ENCODE measurements at regions not wholly inside any gene's neighbourhood (a gene's known extent, or its start where the extent isn't known, plus 50 kb on each side); places are given as distances from the start of the nearest gene placed in this dataset.
"Not testable (repeated sequence)": the region's sequence is repeated elsewhere in the genome, so short reads cannot be mapped to it uniquely, and the experiment has no call there.

- not testable (repeated sequence) for H3K4me3 Mint-ChIP-seq (ENCODE audit: unreplicated experiment); H3K36me3 Mint-ChIP-seq (ENCODE audit: low read depth, unreplicated experiment); H3K27ac Mint-ChIP-seq (ENCODE audit: unreplicated experiment); H3K27ac ChIP-seq (ENCODE audit: low read depth, low read length); H3K27me3 ChIP-seq (ENCODE audit: insufficient read depth, low read length); FAIRE-seq; H3K9ac ChIP-seq (ENCODE audit: low read length); H3K4me1 ChIP-seq (ENCODE audit: insufficient read depth, low read length); H3K36me3 ChIP-seq (ENCODE audit: insufficient read depth, low read length); H3K9me3 ChIP-seq (ENCODE audit: insufficient read depth, low read depth, low read length); H3K4me3 ChIP-seq (ENCODE audit: insufficient read depth, low read depth, low read length); DNase-seq (ENCODE audit: low read depth); H3K27me3 Mint-ChIP-seq (ENCODE audit: low read depth, unreplicated experiment); H3K79me2 ChIP-seq (ENCODE audit: insufficient read depth, low read length); H3K4me1 Mint-ChIP-seq (ENCODE audit: low read depth, unreplicated experiment); H4K20me1 ChIP-seq (ENCODE audit: insufficient read depth, low read length); H3K4me2 ChIP-seq (ENCODE audit: low read length); H2AFZ ChIP-seq (ENCODE audit: low read depth, low read length)
- peaks cover 13% of the 10 kb centered on the region for H3K9me3 Mint-ChIP-seq (ENCODE audit: unreplicated experiment)
These were observed 509.7 kb upstream of the PRR20A start for GRCh38 chr13:56631060-56631459.

DNA sequence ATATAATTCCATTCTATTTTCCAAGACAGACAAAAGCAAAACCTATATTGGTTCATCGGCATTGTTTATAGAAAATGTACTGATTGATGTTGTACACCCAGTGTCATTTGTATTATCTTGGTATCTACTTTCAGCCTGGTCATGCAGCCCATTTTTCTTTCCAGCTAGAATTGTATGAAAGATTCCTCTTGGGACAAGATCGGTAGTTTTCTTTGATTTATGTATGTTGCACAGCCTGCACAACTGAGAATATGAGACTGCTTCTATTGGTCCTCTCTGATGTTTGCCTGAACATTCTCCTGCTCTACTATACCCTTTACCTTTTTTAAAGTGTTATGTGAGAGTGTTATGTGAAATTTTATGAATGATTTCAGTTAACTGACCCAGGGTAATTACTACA lies 487.7 kb upstream of the PRR20A start:
- no peak overlapping the region for H2AFZ ChIP-seq (ENCODE audit: low read depth, low read length)
- Mint-ChIP-seq H3K36me3 (ENCODE audit: low read depth, unreplicated experiment) (peaks cover 3% of the 10 kb centered on the region), H3K4me1 (ENCODE audit: low read depth, unreplicated experiment) (no peaks in the 10 kb centered on the region), H3K27me3 (ENCODE audit: low read depth, unreplicated experiment) (no peaks in the 10 kb centered on the region), H3K4me3 (ENCODE audit: unreplicated experiment) (no peak overlapping the region), H3K27ac (ENCODE audit: unreplicated experiment) (no peak overlapping the region), H3K9me3 (ENCODE audit: unreplicated experiment) (peaks cover 8% of the 10 kb centered on the region)
- no peak overlapping the region for H3K9ac ChIP-seq (ENCODE audit: low read length)
- H3K4me3 ChIP-seq (ENCODE audit: insufficient read depth, low read depth, low read length), result no peak overlapping the region
- no peaks in the 10 kb centered on the region for H3K27me3 ChIP-seq (ENCODE audit: insufficient read depth, low read length)
- no peaks in the 10 kb centered on the region for H3K4me1 ChIP-seq (ENCODE audit: insufficient read depth, low read length)
- DNase-seq (ENCODE audit: low read depth) (no peak), FAIRE-seq (no peak)
- H3K79me2 ChIP-seq (ENCODE audit: insufficient read depth, low read length), result no peaks in the 10 kb centered on the region
- H3K4me2 ChIP-seq (ENCODE audit: low read length), result no peak overlapping the region
- TF ChIP-seq, protein P1, sequence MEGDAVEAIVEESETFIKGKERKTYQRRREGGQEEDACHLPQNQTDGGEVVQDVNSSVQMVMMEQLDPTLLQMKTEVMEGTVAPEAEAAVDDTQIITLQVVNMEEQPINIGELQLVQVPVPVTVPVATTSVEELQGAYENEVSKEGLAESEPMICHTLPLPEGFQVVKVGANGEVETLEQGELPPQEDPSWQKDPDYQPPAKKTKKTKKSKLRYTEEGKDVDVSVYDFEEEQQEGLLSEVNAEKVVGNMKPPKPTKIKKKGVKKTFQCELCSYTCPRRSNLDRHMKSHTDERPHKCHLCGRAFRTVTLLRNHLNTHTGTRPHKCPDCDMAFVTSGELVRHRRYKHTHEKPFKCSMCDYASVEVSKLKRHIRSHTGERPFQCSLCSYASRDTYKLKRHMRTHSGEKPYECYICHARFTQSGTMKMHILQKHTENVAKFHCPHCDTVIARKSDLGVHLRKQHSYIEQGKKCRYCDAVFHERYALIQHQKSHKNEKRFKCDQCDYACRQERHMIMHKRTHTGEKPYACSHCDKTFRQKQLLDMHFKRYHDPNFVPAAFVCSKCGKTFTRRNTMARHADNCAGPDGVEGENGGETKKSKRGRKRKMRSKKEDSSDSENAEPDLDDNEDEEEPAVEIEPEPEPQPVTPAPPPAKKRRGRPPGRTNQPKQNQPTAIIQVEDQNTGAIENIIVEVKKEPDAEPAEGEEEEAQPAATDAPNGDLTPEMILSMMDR (IDR thresholded peaks at IDR 0.05; ENCODE audit: insufficient read depth, low read depth, low read length), result no peak
- TF ChIP-seq EZH2 (IDR thresholded peaks at IDR 0.05; ENCODE audit: insufficient read depth, low read length), result no peak
- H3K27ac ChIP-seq (ENCODE audit: low read depth, low read length), result no peak overlapping the region
- no peaks in the 10 kb centered on the region for H3K36me3 ChIP-seq (ENCODE audit: insufficient read depth, low read length)
- H4K20me1 ChIP-seq (ENCODE audit: insufficient read depth, low read length), result no peaks in the 10 kb centered on the region
- H3K9me3 ChIP-seq (ENCODE audit: insufficient read depth, low read depth, low read length), result no peaks in the 10 kb centered on the region

DNA sequence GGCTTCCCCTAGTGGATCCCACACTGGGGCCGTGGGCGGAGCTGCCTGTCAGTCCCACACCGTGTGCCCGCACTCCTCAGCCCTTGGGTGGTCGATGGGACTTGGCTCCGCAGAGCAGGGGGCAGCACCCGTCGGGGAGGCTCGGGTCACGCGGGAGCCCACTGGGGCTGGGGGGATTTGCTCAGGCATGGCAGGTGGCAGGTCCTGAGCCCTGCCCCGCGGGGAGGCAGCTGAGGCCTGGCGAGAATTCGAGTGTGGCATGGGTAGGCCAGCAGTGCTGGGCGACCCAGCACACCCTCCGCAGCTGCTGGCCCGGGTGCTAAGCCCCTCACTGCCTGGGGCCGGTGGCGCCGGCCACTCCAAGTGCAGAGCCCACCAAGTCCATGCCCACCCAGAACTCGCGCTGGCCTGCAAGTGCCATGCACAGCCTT lies 481.7 kb upstream of the PRR20A start:
- no peak overlapping the region for H3K27ac ChIP-seq (ENCODE audit: low read depth, low read length)
- H3K4me3 ChIP-seq (ENCODE audit: insufficient read depth, low read depth, low read length), result no peak overlapping the region
- H3K9ac ChIP-seq (ENCODE audit: low read length), result no peak overlapping the region
- TF ChIP-seq EZH2 (IDR thresholded peaks at IDR 0.05; ENCODE audit: insufficient read depth, low read length), result no peak
- TF ChIP-seq, protein P1 (IDR thresholded peaks at IDR 0.05; ENCODE audit: insufficient read depth, low read depth, low read length), result no peak
- no peaks in the 10 kb centered on the region for H3K4me1 ChIP-seq (ENCODE audit: insufficient read depth, low read length)
- no peaks in the 10 kb centered on the region for H3K79me2 ChIP-seq (ENCODE audit: insufficient read depth, low read length)
- Mint-ChIP-seq H3K4me1 (ENCODE audit: low read depth, unreplicated experiment) (no peaks in the 10 kb centered on the region), H3K27me3 (ENCODE audit: low read depth, unreplicated experiment) (no peaks in the 10 kb centered on the region), H3K36me3 (ENCODE audit: low read depth, unreplicated experiment) (peaks cover 4% of the 10 kb centered on the region), H3K4me3 (ENCODE audit: unreplicated experiment) (no peak overlapping the region), H3K27ac (ENCODE audit: unreplicated experiment) (no peak overlapping the region), H3K9me3 (ENCODE audit: unreplicated experiment) (peaks cover 4% of the 10 kb centered on the region)
- no peak overlapping the region for H3K4me2 ChIP-seq (ENCODE audit: low read length)
- no peaks in the 10 kb centered on the region for H4K20me1 ChIP-seq (ENCODE audit: insufficient read depth, low read length)
- no peak overlapping the region for H2AFZ ChIP-seq (ENCODE audit: low read depth, low read length)
- no peaks in the 10 kb centered on the region for H3K36me3 ChIP-seq (ENCODE audit: insufficient read depth, low read length)
- H3K27me3 ChIP-seq (ENCODE audit: insufficient read depth, low read length), result no peaks in the 10 kb centered on the region
- DNase-seq (ENCODE audit: low read depth) (no peak), FAIRE-seq (no peak)
- no peaks in the 10 kb centered on the region for H3K9me3 ChIP-seq (ENCODE audit: insufficient read depth, low read depth, low read length)

Measured in astrocyte (in vitro differentiated cells and primary cell).